ENCODE measurements at regions not wholly inside any gene's neighbourhood (a gene's known extent, or its start where the extent isn't known, plus 50 kb on each side); places are given as distances from the start of the nearest gene placed in this dataset.

DNA sequence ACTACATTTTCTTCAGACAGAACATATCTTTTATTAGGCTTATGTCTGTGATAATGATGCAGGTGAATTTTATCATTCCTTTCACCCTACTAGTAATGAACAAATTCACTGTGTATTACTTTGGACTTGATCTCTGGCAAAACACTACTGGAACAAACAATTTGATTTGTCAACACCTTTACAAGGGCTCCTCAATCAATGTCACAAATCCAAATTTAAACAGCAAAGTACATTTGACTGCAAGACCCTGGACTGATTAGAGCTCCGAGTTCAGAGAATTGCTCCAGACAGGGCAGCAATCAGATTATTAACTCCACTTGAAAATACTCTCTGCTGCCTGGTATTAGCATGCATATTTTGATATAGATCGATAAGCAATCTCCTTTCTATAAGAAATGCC lies 547.6 kb upstream of the SALL1 start:
- H3K27ac ChIP-seq = no peak overlapping the region
- no peak for TF ChIP-seq ZFX (IDR thresholded peaks at IDR 0.05; ENCODE audit: borderline replicate concordance)
- TF ChIP-seq, protein P1, sequence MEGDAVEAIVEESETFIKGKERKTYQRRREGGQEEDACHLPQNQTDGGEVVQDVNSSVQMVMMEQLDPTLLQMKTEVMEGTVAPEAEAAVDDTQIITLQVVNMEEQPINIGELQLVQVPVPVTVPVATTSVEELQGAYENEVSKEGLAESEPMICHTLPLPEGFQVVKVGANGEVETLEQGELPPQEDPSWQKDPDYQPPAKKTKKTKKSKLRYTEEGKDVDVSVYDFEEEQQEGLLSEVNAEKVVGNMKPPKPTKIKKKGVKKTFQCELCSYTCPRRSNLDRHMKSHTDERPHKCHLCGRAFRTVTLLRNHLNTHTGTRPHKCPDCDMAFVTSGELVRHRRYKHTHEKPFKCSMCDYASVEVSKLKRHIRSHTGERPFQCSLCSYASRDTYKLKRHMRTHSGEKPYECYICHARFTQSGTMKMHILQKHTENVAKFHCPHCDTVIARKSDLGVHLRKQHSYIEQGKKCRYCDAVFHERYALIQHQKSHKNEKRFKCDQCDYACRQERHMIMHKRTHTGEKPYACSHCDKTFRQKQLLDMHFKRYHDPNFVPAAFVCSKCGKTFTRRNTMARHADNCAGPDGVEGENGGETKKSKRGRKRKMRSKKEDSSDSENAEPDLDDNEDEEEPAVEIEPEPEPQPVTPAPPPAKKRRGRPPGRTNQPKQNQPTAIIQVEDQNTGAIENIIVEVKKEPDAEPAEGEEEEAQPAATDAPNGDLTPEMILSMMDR (IDR thresholded peaks at IDR 0.05) = no peak

DNA sequence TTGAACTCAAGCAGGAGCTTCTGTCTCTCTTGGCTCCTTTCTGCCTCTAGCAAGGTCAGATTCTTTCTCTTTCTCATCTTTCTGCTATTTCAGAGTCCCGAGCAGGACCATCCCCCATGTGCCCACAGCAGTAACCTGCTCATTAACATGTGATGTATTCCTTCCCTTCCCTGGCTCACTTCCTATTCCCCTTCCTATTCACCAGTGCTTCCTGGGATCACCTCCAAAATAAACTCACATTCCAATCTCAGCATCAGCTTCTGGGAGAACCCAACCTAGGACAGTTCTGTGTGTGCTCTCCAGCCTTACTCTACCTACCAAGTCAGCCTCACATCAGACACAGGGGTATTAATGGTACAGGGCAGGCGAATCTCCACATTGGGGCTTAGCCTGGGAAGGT lies 546.4 kb upstream of the SALL1 start:
- TF ChIP-seq ZFX (IDR thresholded peaks at IDR 0.05; ENCODE audit: borderline replicate concordance) = no peak
- TF ChIP-seq, protein P1 (IDR thresholded peaks at IDR 0.05) = no peak
- no peak overlapping the region for H3K27ac ChIP-seq

DNA sequence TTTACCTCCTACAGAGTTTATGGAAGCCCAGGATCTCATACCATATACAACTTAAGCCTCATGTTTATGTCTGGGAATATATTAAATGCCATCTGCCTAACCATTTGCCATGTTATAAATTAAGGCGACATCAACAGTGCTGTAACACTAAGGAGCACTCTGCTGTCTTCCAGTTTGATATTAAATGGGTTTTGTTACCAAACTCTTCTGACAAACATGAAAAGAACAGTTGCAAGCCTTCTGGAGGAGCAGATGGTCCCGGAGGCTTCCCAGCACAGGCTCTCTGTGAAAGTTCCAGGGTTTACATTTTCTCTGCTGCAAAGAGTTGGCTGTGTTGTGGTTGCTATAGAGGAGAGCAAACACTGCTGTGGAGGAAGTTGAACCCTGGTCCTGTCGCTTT lies 545.3 kb upstream of the SALL1 start:
- no peak overlapping the region for H3K27ac ChIP-seq
- TF ChIP-seq, protein P1 (IDR thresholded peaks at IDR 0.05) = no peak
- TF ChIP-seq ZFX (IDR thresholded peaks at IDR 0.05; ENCODE audit: borderline replicate concordance) = no peak

DNA sequence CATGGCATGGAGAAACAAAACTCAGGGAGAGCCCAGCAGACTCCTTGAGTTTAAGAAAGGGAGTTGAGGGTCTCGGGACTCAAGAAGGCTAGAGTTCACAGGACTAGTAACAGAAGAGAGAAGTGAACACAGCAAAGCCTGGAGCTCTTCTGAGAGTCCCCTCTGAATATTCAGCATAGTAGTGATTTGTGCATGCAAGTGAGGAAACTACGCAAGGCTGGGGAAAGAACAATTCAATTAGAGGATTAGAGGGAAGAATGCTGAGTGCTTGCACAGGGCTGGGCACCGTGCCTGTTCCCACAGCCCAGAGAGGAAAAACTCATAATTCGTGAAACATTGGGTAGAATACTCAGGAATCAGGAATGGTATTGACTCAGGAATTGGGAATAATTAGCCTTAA lies 540.0 kb upstream of the SALL1 start:
- H3K27ac ChIP-seq = no peak overlapping the region
- TF ChIP-seq, protein P1 (IDR thresholded peaks at IDR 0.05) = no peak
- no peak for TF ChIP-seq ZFX (IDR thresholded peaks at IDR 0.05; ENCODE audit: borderline replicate concordance)

DNA sequence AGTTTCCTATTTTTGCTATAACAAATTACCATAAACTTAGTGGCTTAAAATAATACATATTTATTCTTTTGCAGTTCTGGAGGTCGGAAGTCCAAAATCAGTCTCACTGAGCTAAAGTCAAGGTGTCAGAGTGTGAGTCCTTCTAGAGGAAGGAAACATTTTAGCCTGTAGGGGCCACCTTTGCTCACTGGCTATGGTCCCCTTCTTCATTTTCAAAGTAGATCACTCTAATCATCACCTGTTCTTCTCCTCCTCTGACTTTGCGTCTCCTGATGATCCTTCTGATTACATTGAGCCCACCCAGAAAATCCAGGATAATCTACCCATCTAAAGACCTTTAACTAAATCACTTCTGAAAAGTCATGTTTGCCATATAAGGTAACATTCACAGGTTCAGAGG lies 534.4 kb upstream of the SALL1 start:
- H3K27ac ChIP-seq = no peak overlapping the region
- TF ChIP-seq, protein P1 (IDR thresholded peaks at IDR 0.05) = no peak
- TF ChIP-seq ZFX (IDR thresholded peaks at IDR 0.05; ENCODE audit: borderline replicate concordance) = no peak

DNA sequence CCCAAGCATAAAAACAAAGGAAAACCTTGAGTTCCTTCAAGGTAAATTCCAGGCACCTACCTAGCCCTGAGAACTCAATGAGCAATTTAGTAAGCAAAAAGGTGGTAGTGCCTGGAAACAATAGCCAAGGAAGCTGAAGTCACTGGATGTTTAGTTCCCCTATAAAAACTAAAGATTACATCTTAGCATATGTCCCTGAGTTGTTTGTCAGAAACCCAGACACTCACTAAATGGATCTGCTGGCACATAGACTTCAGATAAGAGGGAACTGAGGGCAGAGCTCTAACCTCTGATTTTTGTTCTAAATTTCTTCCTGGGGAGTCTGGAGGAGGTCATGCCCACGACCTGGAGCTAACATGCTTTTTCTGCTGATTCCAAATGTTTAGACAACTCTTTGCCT lies 532.8 kb upstream of the SALL1 start:
- no peak for TF ChIP-seq ZFX (IDR thresholded peaks at IDR 0.05; ENCODE audit: borderline replicate concordance)
- TF ChIP-seq, protein P1 (IDR thresholded peaks at IDR 0.05) = no peak
- no peak overlapping the region for H3K27ac ChIP-seq

DNA sequence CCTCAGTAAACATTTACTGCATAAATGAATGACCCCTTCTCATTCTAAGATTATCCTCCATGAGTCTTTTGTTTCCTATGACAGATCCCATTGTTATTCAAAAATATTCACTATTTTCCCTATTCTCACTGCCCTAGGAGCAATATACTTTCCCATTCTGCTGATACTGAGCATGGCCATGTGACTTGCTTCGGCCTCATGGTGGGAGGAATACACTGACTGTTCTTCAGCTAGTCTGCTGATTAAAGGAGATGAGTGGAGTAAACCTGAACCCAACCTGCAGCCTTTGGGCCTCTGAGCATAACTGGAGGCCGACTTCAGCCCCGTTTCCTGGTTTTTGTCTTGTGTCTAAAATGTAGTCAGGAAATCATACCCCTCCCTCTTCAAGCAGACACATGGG lies 531.8 kb upstream of the SALL1 start:
- TF ChIP-seq ZFX (IDR thresholded peaks at IDR 0.05; ENCODE audit: borderline replicate concordance) = no peak
- TF ChIP-seq, protein P1 (IDR thresholded peaks at IDR 0.05) = no peak
- no peak overlapping the region for H3K27ac ChIP-seq
